Vagina (tissue), 2 donors: ENCODE measurements at regions not wholly inside any gene's neighbourhood (a gene's known extent, or its start where the extent isn't known, plus 50 kb on each side); places are given as distances from the start of the nearest gene placed in this dataset.

ENCODE experiments used
- CTCF ChIP-seq, 3 experiments: fragments of 450-650 bp in 2 of 3; fragments of 200-600 bp in 1 of 3; sonication (generic) in 1 of 3; IDR thresholded peaks; one replicate each; pipeline ENCODE4 v1.5.1; 2017 to 2019; ENCODE audit warnings: antibody characterized with exemption in 3 of 3, mild to moderate bottlenecking in 2 of 3, moderate library complexity in 2 of 3
- POLR2AphosphoS5 ChIP-seq, 2 donors: sonication (generic); formaldehyde crosslinking; IDR thresholded peaks; one replicate each; pipeline ENCODE4 v1.9.0; 2017; ENCODE audit warnings: antibody characterized with exemption in 2 of 2, mild to moderate bottlenecking in 2 of 2, low read depth in 1 of 2; ENCODE audit not compliant: insufficient read depth in 1 of 2

- TF ChIP-seq CTCF (IDR thresholded peaks at IDR 0.05): no peak
- TF ChIP-seq POLR2AphosphoS5 (IDR thresholded peaks at IDR 0.05; ENCODE audit: insufficient read depth in 1 of 2, low read depth in 1 of 2): no peak
Measured at GRCh38 chr5:86460519-86460918, 157.2 kb upstream of the COX7C start.
